H1 (cell line): ENCODE measurements at regions not wholly inside any gene's neighbourhood (a gene's known extent, or its start where the extent isn't known, plus 50 kb on each side); places are given as distances from the start of the nearest gene placed in this dataset.

Source experiments
- CTCF ChIA-PET: fragments of 300-600 bp; sonication (Branson Sonifier 250); formaldehyde crosslinking; loops from one replicate; lab custom pipeline; 2021; ENCODE audit not compliant: partially characterized antibody; lab: Charles Lee
- POLR2A ChIA-PET: fragments of 300-600 bp; sonication (Branson Sonifier 250); formaldehyde crosslinking; loops from one replicate; lab custom pipeline; 2021; ENCODE audit warnings: inconsistent platforms; ENCODE audit not compliant: partially characterized antibody; lab: Charles Lee
- DNase-seq, 2 experiments: peaks; one replicate each; pipeline versions ENCODE4 v3.0.0 to v3.0.0-alpha.2; 2010 to 2022; ENCODE audit warnings: low spot score in 2 of 2, low read depth in 1 of 2, mixed read lengths in 1 of 2
- FAIRE-seq: peaks from 2 replicates; lab custom pipeline; 2011; peaks lifted over from hg19 to GRCh38; lab: Jason Lieb, UNC
- H2AFZ ChIP-seq: 2 replicates; pipeline ENCODE4 v1.8.1; 2012; ENCODE audit warnings: low read length, inconsistent platforms
- H2AK5ac ChIP-seq: 2 replicates; pipeline ENCODE4 v1.6.1; 2013; ENCODE audit warnings: low read depth, low read length
- H2BK120ac ChIP-seq: replicated peaks from 2 replicates; pipeline ENCODE3; 2013; ENCODE audit warnings: low read depth, low read length, inconsistent platforms
- H2BK12ac ChIP-seq: 2 replicates; pipeline ENCODE4 v1.6.1; 2013; ENCODE audit warnings: low read depth, low read length
- H2BK15ac ChIP-seq: 2 replicates; pipeline ENCODE4 v1.6.1; 2013; ENCODE audit warnings: low read length
- H2BK20ac ChIP-seq: 2 replicates; pipeline ENCODE4 v1.6.1; 2013; ENCODE audit warnings: low read length
- H2BK5ac ChIP-seq: 2 replicates; pipeline ENCODE4 v1.6.1; 2013; ENCODE audit warnings: low read depth, low read length
- H3K14ac ChIP-seq: 2 replicates; pipeline ENCODE4 v1.6.1; 2013; ENCODE audit warnings: inconsistent platforms; ENCODE audit not compliant: insufficient read length
- H3K18ac ChIP-seq: 2 replicates; pipeline ENCODE4 v1.6.1; 2013; ENCODE audit warnings: low read length; ENCODE audit errors: extremely low read depth
- H3K23ac ChIP-seq: 2 replicates; pipeline ENCODE4 v1.6.1; 2013; ENCODE audit warnings: inconsistent platforms; ENCODE audit not compliant: insufficient read length
- H3K23me2 ChIP-seq: 2 replicates; pipeline ENCODE4 v1.6.1; 2013; ENCODE audit warnings: low read depth, low read length
- H3K27ac ChIP-seq: 2 replicates; pipeline ENCODE4 v1.6.1; 2011; ENCODE audit warnings: low read depth, low read length, inconsistent platforms
- H3K27me3 ChIP-seq, 4 experiments: replicated peaks in 1 of 4; 1 replicate in 1 of 4; 2 replicates in 3 of 4; pipeline versions ENCODE4 v1.6.1 to v1.8.1; 2011 to 2013; ENCODE audit warnings: low read length in 3 of 4, mild to moderate bottlenecking in 3 of 4, inconsistent platforms in 2 of 4, mixed read lengths in 2 of 4, moderate library complexity in 1 of 4; ENCODE audit not compliant: control insufficient read depth in 3 of 4, insufficient read depth in 3 of 4; ENCODE audit errors: extremely low read depth in 1 of 4
- H3K36me3 ChIP-seq, 4 experiments: 2 replicates each; pipeline versions ENCODE4 v1.6.1 to v1.8.1; 2011 to 2013; ENCODE audit warnings: mild to moderate bottlenecking in 4 of 4, low read length in 3 of 4, moderate library complexity in 2 of 4, control low read depth in 1 of 4, inconsistent platforms in 1 of 4; ENCODE audit not compliant: insufficient read depth in 4 of 4, control insufficient read depth in 2 of 4
- H3K4ac ChIP-seq: replicated peaks from 2 replicates; pipeline ENCODE3; 2013; ENCODE audit warnings: low read length, low read depth, mixed read lengths, inconsistent platforms; ENCODE audit not compliant: insufficient read length
- H3K4me1 ChIP-seq, 4 experiments: replicated peaks in 1 of 4; 1 replicate in 1 of 4; 2 replicates in 3 of 4; pipeline versions ENCODE4 v1.6.1 to v1.8.1; 2011 to 2013; ENCODE audit warnings: low read length in 3 of 4, inconsistent platforms in 2 of 4, mixed read lengths in 1 of 4; ENCODE audit not compliant: insufficient read depth in 4 of 4, control insufficient read depth in 3 of 4
- H3K4me2 ChIP-seq, 2 experiments: 2 replicates each; pipeline versions ENCODE4 v1.6.1 to v1.8.1; 2011 to 2013; ENCODE audit warnings: low read depth in 2 of 2, low read length in 2 of 2, control low read depth in 1 of 2, inconsistent platforms in 1 of 2, mild to moderate bottlenecking in 1 of 2; ENCODE audit not compliant: insufficient read depth in 1 of 2
- H3K4me3 ChIP-seq, 4 experiments: fragments of 200-600, 300-600 bp in 1 of 4; sonication (generic), shearing (Covaris generic), sonication (Bioruptor Twin) in 1 of 4; 2 replicates each; pipeline versions ENCODE4 v1.5.1 to v1.8.1; 2011 to 2016; ENCODE audit warnings: low read length in 4 of 4, low read depth in 3 of 4, control low read depth in 2 of 4, inconsistent platforms in 2 of 4, mild to moderate bottlenecking in 2 of 4, mixed read lengths in 1 of 4, moderate library complexity in 1 of 4; ENCODE audit not compliant: insufficient read depth in 2 of 4; ENCODE audit errors: extremely low read depth in 1 of 4
- H3K56ac ChIP-seq: replicated peaks from 2 replicates; pipeline ENCODE3; 2013; ENCODE audit warnings: low read depth, mild to moderate bottlenecking, mixed read lengths, low read length, inconsistent platforms; ENCODE audit not compliant: insufficient read length
- H3K79me1 ChIP-seq: 2 replicates; pipeline ENCODE4 v1.6.1; 2013; ENCODE audit warnings: low read depth, low read length, control low read depth
- H3K79me2 ChIP-seq, 2 experiments: 2 replicates each; pipeline versions ENCODE4 v1.6.1 to v1.8.1; 2012 to 2013; ENCODE audit warnings: low read length in 2 of 2, mild to moderate bottlenecking in 2 of 2, inconsistent platforms in 1 of 2; ENCODE audit not compliant: insufficient read depth in 2 of 2, control insufficient read depth in 1 of 2
- H3K9ac ChIP-seq, 4 experiments: replicated peaks in 1 of 4; 1 replicate in 1 of 4; 2 replicates in 3 of 4; pipeline versions ENCODE4 v1.6.1 to v1.8.1; 2011 to 2013; ENCODE audit warnings: low read depth in 3 of 4, low read length in 3 of 4, control low read depth in 2 of 4, mild to moderate bottlenecking in 2 of 4, moderate library complexity in 2 of 4, inconsistent platforms in 1 of 4; ENCODE audit errors: extremely low read depth in 1 of 4
- H3K9me3 ChIP-seq, 2 experiments: 2 replicates each; pipeline versions ENCODE4 v1.6.1 to v1.8.1; 2012 to 2013; ENCODE audit warnings: mild to moderate bottlenecking in 2 of 2, moderate library complexity in 2 of 2, control low read depth in 1 of 2, inconsistent platforms in 1 of 2, low read depth in 1 of 2, low read length in 1 of 2, mixed read lengths in 1 of 2; ENCODE audit not compliant: insufficient read depth in 2 of 2
- H4K20me1 ChIP-seq, 2 experiments: replicated peaks in 1 of 2; 2 replicates each; pipeline versions ENCODE3 to v1.8.1; 2011 to 2013; ENCODE audit warnings: inconsistent platforms in 2 of 2, low read length in 2 of 2, mild to moderate bottlenecking in 1 of 2; ENCODE audit not compliant: insufficient read depth in 2 of 2, control insufficient read depth in 1 of 2
- H4K5ac ChIP-seq: 2 replicates; pipeline ENCODE4 v1.6.1; 2013; ENCODE audit warnings: low read length, low read depth, mixed read lengths, inconsistent platforms; ENCODE audit not compliant: insufficient read length
- H4K8ac ChIP-seq: 2 replicates; pipeline ENCODE4 v1.8.0; 2013; ENCODE audit warnings: mild to moderate bottlenecking, moderate library complexity, low read length, inconsistent platforms; ENCODE audit not compliant: insufficient read depth; ENCODE audit errors: extremely low read depth
- H4K91ac ChIP-seq: replicated peaks from 2 replicates; pipeline ENCODE3; 2013; ENCODE audit warnings: low read length, mixed read lengths, inconsistent platforms; ENCODE audit not compliant: insufficient read length
- ATF3 ChIP-seq: IDR thresholded peaks from 2 replicates; pipeline ENCODE4 v1.6.1; 2011; ENCODE audit warnings: low read depth, mild to moderate bottlenecking, low read length; ENCODE audit not compliant: insufficient read depth
- BACH1 ChIP-seq: IDR thresholded peaks from 2 replicates; pipeline ENCODE4 v1.6.1; 2012; ENCODE audit warnings: low read length, improper control_type of control experiment
- CBX5 ChIP-seq: fragments of 300-800, 300-1000 bp; sonication (generic); IDR thresholded peaks from 2 replicates; pipeline ENCODE4 v1.7.1; 2016; ENCODE audit warnings: antibody characterized with exemption, low read length, low read depth
- CEBPB ChIP-seq: IDR thresholded peaks from 2 replicates; pipeline ENCODE4 v1.6.1; 2012; ENCODE audit warnings: low read depth, low read length
- HDAC6 ChIP-seq: IDR thresholded peaks from one replicate; pipeline ENCODE4 v1.7.1; 2012; ENCODE audit warnings: low read depth, mild to moderate bottlenecking, inconsistent platforms, low read length, moderate library complexity
- NANOG ChIP-seq: IDR thresholded peaks from 2 replicates; pipeline ENCODE4 v1.6.1; 2011; ENCODE audit warnings: low read length, low read depth, mild to moderate bottlenecking, inconsistent platforms; ENCODE audit not compliant: insufficient read depth, poor library complexity, severe bottlenecking
- PHF8 ChIP-seq: fragments of 200-600 bp; sonication (generic); conservative IDR thresholded peaks from 2 replicates; pipeline ENCODE4 v1.7.1; 2012; ENCODE audit warnings: low read depth, mild to moderate bottlenecking, inconsistent platforms, low read length, moderate library complexity
- POLR2A ChIP-seq, 2 experiments: IDR thresholded peaks; 1 replicate in 1 of 2; 2 replicates in 1 of 2; pipeline ENCODE4 v1.6.1; 2011; ENCODE audit warnings: low read depth in 2 of 2, low read length in 2 of 2, mild to moderate bottlenecking in 2 of 2; ENCODE audit errors: control extremely low read depth in 1 of 2
- RBBP5 ChIP-seq: IDR thresholded peaks from 2 replicates; pipeline ENCODE4 v1.7.1; 2012; ENCODE audit warnings: low read depth, mild to moderate bottlenecking, inconsistent platforms, low read length, moderate library complexity, borderline replicate concordance
- TAF1 ChIP-seq: IDR thresholded peaks from 2 replicates; pipeline ENCODE4 v1.6.1; 2011; ENCODE audit warnings: mild to moderate bottlenecking, low read depth, low read length
- ZNF274 ChIP-seq: IDR thresholded peaks from 2 replicates; pipeline ENCODE4 v1.7.0; 2012; ENCODE audit warnings: low read length, borderline replicate concordance; ENCODE audit errors: extremely low read depth
- WGBS, 2 experiments: shearing (Covaris generic) in 1 of 2; methylation state at CpG; one replicate each; pipeline versions ENCODE4 v1.1.6 to v1.1.7; 2013 to 2015; ENCODE audit warnings: low lambda C conversion rate in 2 of 2, mixed read lengths in 2 of 2, inconsistent platforms in 1 of 2, low coverage in 1 of 2, missing lambda C conversion rate in 1 of 2; ENCODE audit not compliant: insufficient replicate concordance in 2 of 2, insufficient coverage in 1 of 2, insufficient read length in 1 of 2; ENCODE audit errors: extremely low coverage in 1 of 2, missing lambda C conversion rate in 1 of 2; 5-methylcytosine and 5-hydroxymethylcytosine counted together

DNA sequence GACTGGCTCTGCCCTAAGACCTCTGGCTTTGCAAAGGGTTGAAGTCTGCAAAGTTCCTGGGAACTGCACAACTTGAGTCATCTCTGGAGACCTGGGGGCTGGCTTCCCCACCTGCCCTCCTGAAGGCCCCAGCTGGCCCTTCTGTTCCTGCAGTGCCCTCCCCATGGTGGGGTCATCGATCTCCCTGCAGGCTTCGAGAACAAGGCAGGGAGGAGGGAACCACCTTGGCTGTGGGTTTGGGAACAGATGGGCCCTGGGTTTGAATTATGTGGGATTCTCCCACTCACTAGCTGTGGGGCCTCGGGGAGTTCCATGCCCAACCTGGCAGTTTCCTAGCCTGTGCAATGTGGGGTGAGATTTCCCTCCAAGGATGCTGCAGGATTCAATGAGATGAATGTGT, 310.2 kb downstream of the PTPRU start:
- no peak overlapping the region for H3K18ac ChIP-seq
- no peak overlapping the region for H3K4me2 ChIP-seq
- H3K27ac ChIP-seq: no peak overlapping the region
- H2BK12ac ChIP-seq: no peak overlapping the region
- H3K23me2 ChIP-seq: no peaks in the 10 kb centered on the region
- no peak overlapping the region for H3K4ac ChIP-seq
- no peak overlapping the region for H2AK5ac ChIP-seq
- no peak overlapping the region for H3K4me3 ChIP-seq
- H3K36me3 ChIP-seq: no peaks in the 10 kb centered on the region
- ChIA-PET CTCF (no interaction called here), POLR2A (no interaction called here)
- H4K20me1 ChIP-seq: no peaks in the 10 kb centered on the region
- H2BK120ac ChIP-seq: no peak overlapping the region
- TF ChIP-seq HDAC6 (no peak), NANOG (no peak), POLR2A (IDR thresholded peaks at IDR 0.05; ENCODE audit: control extremely low read depth in 1 of 2, low read depth in 2 of 2, low read length in 2 of 2) (no peak), ATF3 (no peak), TAF1 (no peak), BACH1 (no peak), CBX5 (no peak), CEBPB (no peak), PHF8 (no peak), RBBP5 (no peak), ZNF274 (no peak)
- no peak overlapping the region for H2BK15ac ChIP-seq
- no peaks in the 10 kb centered on the region for H3K79me1 ChIP-seq
- WGBS, 2 experiments: 91% methylated on average over 3 of the region's 3 CpGs; no CpG with 5 or more reads in 1 of the 2 experiments
- no peak overlapping the region for H3K9ac ChIP-seq
- H4K91ac ChIP-seq: no peak overlapping the region
- H3K27me3 ChIP-seq: no peaks in the 10 kb centered on the region
- no peaks in the 10 kb centered on the region for H3K79me2 ChIP-seq
- H2BK20ac ChIP-seq: no peak overlapping the region
- no peak overlapping the region for H3K14ac ChIP-seq
- no peaks in the 10 kb centered on the region for H3K9me3 ChIP-seq
- H3K4me1 ChIP-seq: peaks cover 0 to 7% (median 2%) of the 10 kb centered on the region in 4 experiments; a peak in 5 of 7 replicates
- DNase-seq (no peak), FAIRE-seq (no peak)
- H3K23ac ChIP-seq: no peak overlapping the region
- H4K5ac ChIP-seq: no peak overlapping the region
- no peak overlapping the region for H4K8ac ChIP-seq
- no peak overlapping the region for H2AFZ ChIP-seq
- no peak overlapping the region for H2BK5ac ChIP-seq
- H3K56ac ChIP-seq: no peak overlapping the region
